ENCODE measurements at regions not wholly inside any gene's neighbourhood (a gene's known extent, or its start where the extent isn't known, plus 50 kb on each side); places are given as distances from the start of the nearest gene placed in this dataset.

- Mint-ChIP-seq H3K36me3 (ENCODE audit: low read depth, unreplicated experiment) (no peaks in the 10 kb centered on the region), H3K9me3 (ENCODE audit: unreplicated experiment) (no peaks in the 10 kb centered on the region), H3K27ac (ENCODE audit: unreplicated experiment) (no peak overlapping the region), H3K4me1 (ENCODE audit: low read depth, unreplicated experiment) (no peaks in the 10 kb centered on the region), H3K4me3 (ENCODE audit: unreplicated experiment) (no peak overlapping the region), H3K27me3 (ENCODE audit: low read depth, unreplicated experiment) (peaks cover 28% of the 10 kb centered on the region)
- no peak for TF ChIP-seq EZH2 (IDR thresholded peaks at IDR 0.05; ENCODE audit: insufficient read depth, low read length)
- no peak for TF ChIP-seq CTCF (IDR thresholded peaks at IDR 0.05; ENCODE audit: insufficient read depth, low read depth, low read length)
- Histone ChIP-seq H3K4me3 (ENCODE audit: insufficient read depth, low read depth, low read length) (no peak overlapping the region), H4K20me1 (ENCODE audit: insufficient read depth, low read length) (no peaks in the 10 kb centered on the region), H2AFZ (ENCODE audit: low read depth, low read length) (no peak overlapping the region), H3K4me1 (ENCODE audit: insufficient read depth, low read length) (no peaks in the 10 kb centered on the region), H3K27me3 (ENCODE audit: insufficient read depth, low read length) (no peaks in the 10 kb centered on the region), H3K4me2 (ENCODE audit: low read length) (no peak overlapping the region), H3K9ac (ENCODE audit: low read length) (no peak overlapping the region), H3K36me3 (ENCODE audit: insufficient read depth, low read length) (no peaks in the 10 kb centered on the region), H3K9me3 (ENCODE audit: insufficient read depth, low read depth, low read length) (no peaks in the 10 kb centered on the region), H3K27ac (ENCODE audit: low read depth, low read length) (no peak overlapping the region), H3K79me2 (ENCODE audit: insufficient read depth, low read length) (no peaks in the 10 kb centered on the region)
- no peak for DNase-seq (ENCODE audit: low read depth)
- no peak for FAIRE-seq
Observed at GRCh38 chr20:60304026-60304590, 345.9 kb downstream of the CDH26 start.

GRCh38 chr20:60304931-60305330, 346.7 kb downstream of the CDH26 start:
- DNase-seq (ENCODE audit: low read depth) (no peak), FAIRE-seq (no peak)
- TF ChIP-seq CTCF (IDR thresholded peaks at IDR 0.05; ENCODE audit: insufficient read depth, low read depth, low read length) (no peak), EZH2 (IDR thresholded peaks at IDR 0.05; ENCODE audit: insufficient read depth, low read length) (no peak)
- H3K27me3 Mint-ChIP-seq (ENCODE audit: low read depth, unreplicated experiment) = peaks cover 30% of the 10 kb centered on the region
- no peaks in the 10 kb centered on the region for H3K4me1 Mint-ChIP-seq (ENCODE audit: low read depth, unreplicated experiment)
- Histone ChIP-seq H4K20me1 (ENCODE audit: insufficient read depth, low read length) (no peaks in the 10 kb centered on the region), H3K9ac (ENCODE audit: low read length) (no peak overlapping the region), H3K27me3 (ENCODE audit: insufficient read depth, low read length) (no peaks in the 10 kb centered on the region), H3K36me3 (ENCODE audit: insufficient read depth, low read length) (no peaks in the 10 kb centered on the region), H3K4me2 (ENCODE audit: low read length) (no peak overlapping the region), H3K4me3 (ENCODE audit: insufficient read depth, low read depth, low read length) (no peak overlapping the region), H3K9me3 (ENCODE audit: insufficient read depth, low read depth, low read length) (no peaks in the 10 kb centered on the region), H3K4me1 (ENCODE audit: insufficient read depth, low read length) (no peaks in the 10 kb centered on the region), H3K27ac (ENCODE audit: low read depth, low read length) (no peak overlapping the region), H3K79me2 (ENCODE audit: insufficient read depth, low read length) (no peaks in the 10 kb centered on the region), H2AFZ (ENCODE audit: low read depth, low read length) (no peak overlapping the region)
- no peaks in the 10 kb centered on the region for H3K36me3 Mint-ChIP-seq (ENCODE audit: low read depth, unreplicated experiment)
- no peak overlapping the region for H3K4me3 Mint-ChIP-seq (ENCODE audit: unreplicated experiment)
- H3K9me3 Mint-ChIP-seq (ENCODE audit: unreplicated experiment) = no peaks in the 10 kb centered on the region
- no peak overlapping the region for H3K27ac Mint-ChIP-seq (ENCODE audit: unreplicated experiment)

- Histone ChIP-seq H3K4me2 (ENCODE audit: low read length) (no peak overlapping the region), H3K36me3 (ENCODE audit: insufficient read depth, low read length) (no peaks in the 10 kb centered on the region), H3K9ac (ENCODE audit: low read length) (no peak overlapping the region), H3K79me2 (ENCODE audit: insufficient read depth, low read length) (no peaks in the 10 kb centered on the region), H3K4me1 (ENCODE audit: insufficient read depth, low read length) (no peaks in the 10 kb centered on the region), H3K27me3 (ENCODE audit: insufficient read depth, low read length) (no peaks in the 10 kb centered on the region), H2AFZ (ENCODE audit: low read depth, low read length) (no peak overlapping the region), H3K27ac (ENCODE audit: low read depth, low read length) (no peak overlapping the region), H4K20me1 (ENCODE audit: insufficient read depth, low read length) (no peaks in the 10 kb centered on the region), H3K4me3 (ENCODE audit: insufficient read depth, low read depth, low read length) (no peak overlapping the region), H3K9me3 (ENCODE audit: insufficient read depth, low read depth, low read length) (no peaks in the 10 kb centered on the region)
- DNase-seq (ENCODE audit: low read depth) = no peak
- Mint-ChIP-seq H3K27me3 (ENCODE audit: low read depth, unreplicated experiment) (peaks cover 37% of the 10 kb centered on the region), H3K36me3 (ENCODE audit: low read depth, unreplicated experiment) (no peaks in the 10 kb centered on the region), H3K4me3 (ENCODE audit: unreplicated experiment) (no peak overlapping the region), H3K9me3 (ENCODE audit: unreplicated experiment) (peaks cover 2% of the 10 kb centered on the region), H3K27ac (ENCODE audit: unreplicated experiment) (no peak overlapping the region), H3K4me1 (ENCODE audit: low read depth, unreplicated experiment) (no peaks in the 10 kb centered on the region)
- no peak for TF ChIP-seq EZH2 (IDR thresholded peaks at IDR 0.05; ENCODE audit: insufficient read depth, low read length)
- no peak for TF ChIP-seq CTCF (IDR thresholded peaks at IDR 0.05; ENCODE audit: insufficient read depth, low read depth, low read length)
- no peak for FAIRE-seq
Observed at GRCh38 chr20:60306105-60306504, 347.9 kb downstream of the CDH26 start.

All from astrocyte (in vitro differentiated cells and primary cell).